HG03025 (cell line): ENCODE measurements at regions not wholly inside any gene's neighbourhood (a gene's known extent, or its start where the extent isn't known, plus 50 kb on each side); places are given as distances from the start of the nearest gene placed in this dataset.
"Not testable (repeated sequence)": the region's sequence is repeated elsewhere in the genome, so short reads cannot be mapped to it uniquely, and the experiment has no call there.

Experiments
- ATAC-seq: cut with Tn5 transposase; IDR thresholded peaks from one replicate; pipeline ENCODE4 v1.9.1; 2021; ENCODE audit warnings: mild to moderate bottlenecking, moderate library complexity; ENCODE audit not compliant: unreplicated experiment, low FRiP score

- no peak for ATAC-seq
These were observed 553.4 kb downstream of the PPP4R3C start for GRCh38 chrX:26909728-26910127.

DNA sequence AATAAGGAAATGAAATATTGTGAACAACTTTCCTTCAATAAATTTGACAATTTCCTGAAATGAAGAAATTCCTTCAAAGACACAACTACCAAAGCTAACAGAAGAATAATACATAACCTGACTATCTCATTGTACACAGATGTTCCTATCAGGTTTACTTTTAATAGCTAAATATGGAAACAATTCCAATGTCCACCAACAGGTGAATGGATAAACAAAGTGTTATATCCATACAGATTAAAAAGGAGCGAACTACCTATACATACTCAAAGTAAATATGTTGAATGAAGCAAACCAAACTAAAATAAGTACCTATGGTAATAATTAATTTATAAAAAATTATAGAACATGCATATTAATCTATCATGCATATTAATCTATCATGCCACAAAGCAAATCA, 554.9 kb downstream of the PPP4R3C start:
- ATAC-seq, result no peak

- ATAC-seq, result no peak
These were observed 573.6 kb downstream of the PPP4R3C start for GRCh38 chrX:26889574-26889973.

DNA sequence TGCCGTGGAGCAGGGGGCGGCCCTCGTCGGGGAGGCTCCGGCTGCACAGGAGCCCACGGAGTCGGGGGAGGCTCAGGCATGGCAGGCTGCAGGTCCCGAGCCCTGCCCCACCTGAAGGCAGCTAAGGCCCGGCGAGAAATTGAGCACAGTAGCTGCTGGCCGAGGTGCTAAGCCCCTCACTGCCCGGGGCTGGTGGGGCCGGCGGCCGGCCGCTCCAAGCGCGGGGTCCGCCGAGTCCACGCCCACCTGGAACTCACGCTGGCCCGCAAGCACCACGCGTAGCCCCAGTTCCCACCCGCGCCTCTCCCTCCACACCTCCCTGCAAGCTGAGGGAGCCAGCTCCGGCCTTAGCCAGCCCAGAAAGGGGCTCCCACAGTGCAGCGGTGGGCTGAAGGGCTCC, 589.4 kb downstream of the PPP4R3C start:
- no peak for ATAC-seq

DNA sequence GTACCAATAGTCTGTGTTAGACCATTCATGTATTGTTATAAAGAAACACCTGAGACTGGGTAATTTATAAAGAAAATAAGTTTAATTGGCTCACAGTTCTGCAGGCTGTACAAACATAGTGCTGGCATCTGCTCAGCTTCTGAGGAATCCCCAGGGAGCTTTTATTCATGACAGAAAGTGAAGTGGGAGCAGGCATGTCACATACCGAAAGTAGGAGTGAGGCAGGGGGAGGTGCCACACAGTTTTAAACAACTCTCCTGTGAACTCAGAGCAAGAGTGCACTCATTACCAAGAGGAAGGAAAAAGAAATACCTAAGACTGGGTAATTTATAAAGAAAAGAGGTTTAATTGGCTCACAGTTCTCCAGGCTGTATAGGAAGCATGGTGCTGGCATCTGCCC, 591.2 kb downstream of the PPP4R3C start:
- no peak for ATAC-seq

- ATAC-seq, result no peak
These were observed 611.2 kb downstream of the PPP4R3C start for GRCh38 chrX:26851981-26852380.

GRCh38 chrX:26848511-26848910, 614.6 kb downstream of the PPP4R3C start:
- no peak for ATAC-seq

DNA sequence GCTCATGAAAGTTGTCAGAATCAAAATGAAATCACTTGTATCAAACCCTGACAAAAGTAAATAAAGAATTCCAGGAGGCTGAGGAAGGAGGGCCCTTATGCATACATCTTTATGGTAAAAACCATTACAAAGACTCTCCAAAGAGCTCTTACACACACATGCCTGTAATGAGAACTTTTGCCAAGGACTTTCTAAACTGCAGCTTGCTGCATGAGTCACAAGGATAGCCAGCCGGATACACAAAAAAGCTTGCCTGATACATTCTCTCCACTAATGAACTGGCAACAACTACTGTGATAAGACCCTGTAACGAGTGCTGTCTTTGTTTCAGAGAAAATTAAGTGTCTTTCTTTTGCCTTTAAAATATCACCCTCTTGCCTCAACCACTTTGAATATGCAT, 618.1 kb downstream of the PPP4R3C start:
- ATAC-seq, result no peak

DNA sequence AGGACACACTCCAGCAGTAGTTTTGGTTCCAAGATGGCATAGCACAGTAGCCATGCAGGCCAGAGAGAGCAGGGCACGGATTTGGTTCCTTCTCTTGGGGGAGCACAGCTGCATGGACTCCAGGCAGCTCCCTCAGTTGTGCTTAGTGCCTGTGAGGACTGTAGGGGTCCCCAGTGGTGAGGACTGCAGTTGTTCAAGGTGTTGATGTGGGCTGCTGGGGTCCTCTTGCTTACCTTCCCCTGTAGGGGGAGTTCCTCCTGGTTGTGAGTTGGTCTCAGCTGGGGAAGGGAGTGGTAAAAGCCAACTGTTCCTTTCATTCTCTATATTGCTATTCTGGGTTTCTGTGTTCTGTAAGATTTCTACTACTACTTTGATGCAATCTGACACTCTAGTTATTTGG, 606.5 kb downstream of the MAGEB5 start:
- no peak for ATAC-seq

GRCh38 chrX:26789751-26790150, 573.8 kb downstream of the MAGEB5 start:
- ATAC-seq, result no peak

GRCh38 chrX:26788402-26788998, 572.5 kb downstream of the MAGEB5 start:
- no peak for ATAC-seq

DNA sequence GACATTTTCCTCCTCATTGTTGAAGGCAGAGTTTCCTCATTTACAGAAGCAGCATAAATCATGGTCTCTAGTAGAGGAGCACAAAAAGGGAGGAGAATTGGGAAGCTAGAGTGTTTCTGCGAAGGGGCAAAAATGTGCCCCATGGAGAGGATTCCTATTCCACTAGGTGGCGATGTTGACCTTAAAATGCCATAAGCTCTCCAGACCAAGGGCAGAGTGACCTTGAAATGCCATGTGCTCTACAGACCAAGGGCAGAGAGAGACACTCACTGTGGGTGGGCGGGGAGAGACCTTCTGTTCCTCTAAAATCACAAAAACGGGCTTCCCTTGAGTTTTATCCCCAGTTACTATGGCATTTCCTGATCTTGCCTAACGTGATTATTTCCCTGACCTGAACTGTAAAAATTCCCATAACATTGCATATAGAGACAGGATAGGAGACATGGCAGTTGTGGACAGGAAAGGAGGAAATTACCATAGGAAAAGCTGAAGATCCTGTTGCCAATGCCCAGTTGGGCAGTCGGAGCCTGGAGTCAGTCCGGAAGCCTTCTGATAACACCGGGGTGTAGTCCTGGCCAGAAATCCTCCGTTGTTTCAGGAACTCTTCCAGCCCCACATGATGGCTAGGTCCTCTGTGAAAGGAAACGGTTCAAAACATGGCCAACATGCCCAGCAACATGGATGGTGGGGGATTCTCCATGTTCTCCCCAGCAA, 567.7 kb downstream of the MAGEB5 start:
- ATAC-seq, result peak; percentile 69

DNA sequence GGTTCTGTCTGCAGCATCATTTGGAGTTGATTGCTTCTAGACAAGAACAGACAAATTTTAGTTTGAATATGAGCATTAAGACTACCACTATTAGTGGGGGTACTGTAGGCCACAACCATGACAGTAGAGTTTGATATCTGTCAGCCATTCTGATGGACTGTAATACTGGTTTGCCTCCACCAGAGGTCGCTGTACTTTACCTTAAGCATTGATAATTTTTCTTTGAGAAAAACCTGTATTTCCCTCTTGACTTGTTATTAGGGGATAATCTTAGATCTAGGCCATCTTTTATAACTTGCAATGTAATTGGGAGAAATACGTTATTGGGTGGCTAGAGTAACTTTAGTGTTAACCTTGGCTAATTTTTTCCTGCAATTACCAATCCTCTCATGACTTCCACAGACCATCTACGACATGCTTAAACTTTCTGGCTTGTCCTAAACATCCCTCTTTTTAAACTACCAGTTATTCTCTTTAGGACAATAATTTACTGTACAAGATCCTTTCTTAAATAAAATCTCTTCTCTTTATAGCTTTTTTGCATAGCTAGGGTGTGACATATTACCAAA, 562.4 kb downstream of the MAGEB5 start:
- ATAC-seq, result no peak

GRCh38 chrX:26762253-26762652, 546.3 kb downstream of the MAGEB5 start:
- no peak for ATAC-seq

DNA sequence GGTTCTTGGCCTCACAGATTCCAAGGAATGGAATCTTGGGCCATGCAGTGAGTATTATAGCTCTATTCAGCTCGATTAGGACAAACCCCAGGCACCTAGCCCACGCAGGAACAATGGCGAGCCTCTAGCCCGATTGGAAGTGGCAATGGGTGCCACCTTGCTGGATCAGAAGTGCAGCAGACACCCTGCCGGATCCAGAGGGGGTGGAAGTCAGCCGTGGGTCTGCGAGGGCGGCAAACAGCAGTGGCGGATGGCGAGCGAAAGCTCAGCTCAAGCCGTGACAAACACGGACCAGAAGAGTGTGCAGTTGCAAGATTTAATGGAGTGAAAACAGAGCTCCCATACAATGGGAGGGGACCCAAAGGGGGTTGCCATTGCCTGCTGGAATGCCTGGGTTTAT, 539.8 kb downstream of the MAGEB5 start:
- not testable (repeated sequence) for ATAC-seq

GRCh38 chrX:26747877-26748276, 531.9 kb downstream of the MAGEB5 start:
- ATAC-seq, result no peak

GRCh38 chrX:26722666-26723428, 506.9 kb downstream of the MAGEB5 start:
- no peak for ATAC-seq

- no peak for ATAC-seq
These were observed 456.6 kb downstream of the MAGEB5 start for GRCh38 chrX:26672571-26672970.

DNA sequence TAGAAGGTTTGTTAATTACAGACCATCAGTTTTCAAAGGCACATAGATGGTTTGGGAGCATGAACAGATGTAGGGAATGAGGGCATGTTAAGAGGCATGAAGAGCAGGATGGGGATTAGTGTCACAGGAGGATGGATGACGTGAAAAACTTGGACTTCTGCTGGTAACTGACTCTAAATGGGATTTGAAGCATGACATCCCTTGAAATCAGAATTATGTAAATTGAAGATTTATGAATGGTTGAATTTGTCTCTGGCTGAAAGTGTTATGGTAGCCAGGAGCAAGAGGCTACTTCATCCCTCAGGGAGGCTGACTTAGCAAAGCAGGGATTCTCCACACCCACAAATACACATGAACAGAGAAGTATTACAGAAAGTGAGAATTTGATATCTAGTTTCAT, 454.6 kb downstream of the MAGEB5 start:
- ATAC-seq, result no peak

DNA sequence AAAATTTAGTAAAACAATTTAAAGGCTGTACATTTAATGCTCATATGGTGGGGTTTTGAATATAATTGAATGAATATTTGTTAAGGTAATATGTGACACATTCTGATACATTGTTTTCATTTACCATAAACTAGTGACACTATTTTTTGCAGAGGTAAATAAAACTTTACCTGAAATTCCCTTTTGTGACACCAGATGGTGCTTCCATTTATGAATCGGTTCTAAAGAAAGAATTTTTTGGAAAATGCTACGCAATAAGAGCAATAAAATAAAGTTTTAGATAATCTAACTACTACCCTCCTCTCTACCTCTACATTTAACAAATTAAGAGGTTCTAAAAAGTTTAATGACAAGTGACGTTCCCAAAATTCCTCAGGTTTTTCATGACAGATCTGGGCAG, 448.9 kb downstream of the MAGEB5 start:
- no peak for ATAC-seq

- ATAC-seq, result no peak
These were observed 437.1 kb downstream of the MAGEB5 start for GRCh38 chrX:26653050-26653449.
